ENCODE measurements at regions not wholly inside any gene's neighbourhood (a gene's known extent, or its start where the extent isn't known, plus 50 kb on each side); places are given as distances from the start of the nearest gene placed in this dataset.

DNA sequence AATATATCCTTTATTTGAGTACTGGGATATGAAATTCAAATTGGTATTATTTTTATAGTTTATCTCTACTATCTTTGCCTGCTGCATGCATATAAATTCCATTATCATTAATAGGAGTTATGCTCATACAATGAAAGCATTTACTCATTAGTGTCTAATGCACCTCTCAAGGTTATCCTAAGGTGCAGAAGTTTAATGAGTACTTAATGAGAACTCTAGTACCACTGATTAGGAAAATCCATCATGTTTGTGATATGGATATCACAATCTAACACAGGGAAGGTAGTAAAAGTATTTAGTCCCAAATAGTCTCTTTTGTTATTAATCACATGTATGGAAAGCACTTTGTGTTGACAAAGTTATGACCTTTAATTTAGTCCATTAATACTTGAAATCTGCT lies 77.2 kb upstream of the SLC10A2 start:
- TF ChIP-seq, protein P1, sequence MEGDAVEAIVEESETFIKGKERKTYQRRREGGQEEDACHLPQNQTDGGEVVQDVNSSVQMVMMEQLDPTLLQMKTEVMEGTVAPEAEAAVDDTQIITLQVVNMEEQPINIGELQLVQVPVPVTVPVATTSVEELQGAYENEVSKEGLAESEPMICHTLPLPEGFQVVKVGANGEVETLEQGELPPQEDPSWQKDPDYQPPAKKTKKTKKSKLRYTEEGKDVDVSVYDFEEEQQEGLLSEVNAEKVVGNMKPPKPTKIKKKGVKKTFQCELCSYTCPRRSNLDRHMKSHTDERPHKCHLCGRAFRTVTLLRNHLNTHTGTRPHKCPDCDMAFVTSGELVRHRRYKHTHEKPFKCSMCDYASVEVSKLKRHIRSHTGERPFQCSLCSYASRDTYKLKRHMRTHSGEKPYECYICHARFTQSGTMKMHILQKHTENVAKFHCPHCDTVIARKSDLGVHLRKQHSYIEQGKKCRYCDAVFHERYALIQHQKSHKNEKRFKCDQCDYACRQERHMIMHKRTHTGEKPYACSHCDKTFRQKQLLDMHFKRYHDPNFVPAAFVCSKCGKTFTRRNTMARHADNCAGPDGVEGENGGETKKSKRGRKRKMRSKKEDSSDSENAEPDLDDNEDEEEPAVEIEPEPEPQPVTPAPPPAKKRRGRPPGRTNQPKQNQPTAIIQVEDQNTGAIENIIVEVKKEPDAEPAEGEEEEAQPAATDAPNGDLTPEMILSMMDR (IDR thresholded peaks at IDR 0.05), result no peak
- TF ChIP-seq EP300 (IDR thresholded peaks at IDR 0.05) (no peak), POLR2A (IDR thresholded peaks at IDR 0.05; ENCODE audit: low read depth) (no peak)

Data from esophagus muscularis mucosa (tissue), 4 donors.